Right lobe of liver (tissue), 6 donors: ENCODE measurements at regions not wholly inside any gene's neighbourhood (a gene's known extent, or its start where the extent isn't known, plus 50 kb on each side); places are given as distances from the start of the nearest gene placed in this dataset.
"Not testable (repeated sequence)": the region's sequence is repeated elsewhere in the genome, so short reads cannot be mapped to it uniquely, and the experiment has no call there.

ENCODE experiments used
- ATAC-seq, 4 donors: fragments of 200-7000 bp; cut with Tn5 transposase; one replicate each; pipeline ENCODE4 v1.9.1; 2020; ENCODE audit warnings: mild to moderate bottlenecking in 4 of 4, moderate library complexity in 4 of 4
- DNase-seq, 3 donors: peaks; one replicate each; pipeline ENCODE4 v3.0.0-alpha.2; 2020
- H3K27ac ChIP-seq, 3 donors: fragments of 200-600 bp; one replicate each; pipeline ENCODE4 v1.8.0; 2022
- H3K27me3 ChIP-seq, 2 donors: fragments of 200-600 bp; one replicate each; pipeline ENCODE4 v1.8.0; 2022
- H3K36me3 ChIP-seq, 4 donors: fragments of 200-600 bp; sonication (generic) in 1 of 4; one replicate each; pipeline versions ENCODE4 v1.5.1 to v1.8.0; 2017 to 2022; ENCODE audit warnings: control low read depth in 1 of 4
- H3K4me1 ChIP-seq, 4 donors: fragments of 200-600 bp; sonication (generic) in 1 of 4; one replicate each; pipeline versions ENCODE4 v1.5.1 to v1.8.0; 2017 to 2022; ENCODE audit warnings: control low read depth in 1 of 4
- H3K4me3 ChIP-seq, 3 donors: fragments of 200-600 bp; one replicate each; pipeline ENCODE4 v1.8.0; 2022
- H3K9me3 ChIP-seq, 4 donors: fragments of 200-600 bp; sonication (generic) in 1 of 4; one replicate each; pipeline versions ENCODE4 v1.5.1 to v1.8.0; 2017 to 2022; ENCODE audit warnings: control low read depth in 1 of 4
- WGBS: methylation state at CpG from one replicate; pipeline ENCODE4 v1.1.6; 2018; ENCODE audit warnings: low coverage, low lambda C conversion rate; ENCODE audit not compliant: insufficient coverage; ENCODE audit errors: missing lambda C conversion rate; 5-methylcytosine and 5-hydroxymethylcytosine counted together
- intact Hi-C, 2 donors: fragments of 100-400 bp; cut with DNase I; formaldehyde crosslinking; loops; one replicate each; pipeline versions ENCODE4 v1.11.2 to v1.14.1; 2022
- small RNA-seq, 2 experiments: library from RNA; depleted of rRNA; stranded (forward); fragments of <200 nt; gene quantifications; one replicate each; pipeline ENCODE3, GENCODE V24; 2016
- donor health status: DM: no; HTN: yes; CAD: no.
- donor health status: DM: no; HTN: no; CAD: no.
- donor health status: DM: no; HTN: no; CAD: no.
- donor health status: DM: no; HTN: yes; CAD: no.
- donor health status: DM: no; HTN: yes; CAD: no.

GRCh38 chr14:19659850-19660558, 53.7 kb downstream of the OR11H2 start:
- H3K4me3 ChIP-seq, H3K27me3 ChIP-seq, intact Hi-C loops, H3K4me1 ChIP-seq, H3K9me3 ChIP-seq, DNase-seq, H3K36me3 ChIP-seq, H3K27ac ChIP-seq: not testable (repeated sequence)
- no CpG with 5 or more reads among the region's 3 CpGs for WGBS
- peak in 1 of 4 donors; percentile 38 for ATAC-seq

GRCh38 chr14:19658706-19659105, 55.0 kb downstream of the OR11H2 start:
- ATAC-seq: peak in 1 of 4 donors; percentile 51

GRCh38 chr14:19638565-19638964, 75.1 kb downstream of the OR11H2 start:
- H3K27me3 ChIP-seq, DNase-seq, H3K9me3 ChIP-seq, H3K4me3 ChIP-seq, H3K36me3 ChIP-seq, H3K4me1 ChIP-seq, intact Hi-C loops, H3K27ac ChIP-seq: not testable (repeated sequence)
- ATAC-seq: peak in 1 of 4 donors; percentile 58
- WGBS: no CpG with 5 or more reads among the region's 28 CpGs

More at GRCh38 chr14:19658706-19659105, 55.0 kb downstream of the OR11H2 start:
- WGBS: no CpG with 5 or more reads among the region's 7 CpGs
- H3K36me3 ChIP-seq, DNase-seq, intact Hi-C loops, H3K27me3 ChIP-seq, H3K4me3 ChIP-seq, H3K4me1 ChIP-seq, H3K9me3 ChIP-seq, H3K27ac ChIP-seq: not testable (repeated sequence)

- H3K4me1 ChIP-seq, H3K36me3 ChIP-seq, H3K9me3 ChIP-seq, DNase-seq, H3K27me3 ChIP-seq, H3K4me3 ChIP-seq, intact Hi-C loops, H3K27ac ChIP-seq: not testable (repeated sequence)
- ATAC-seq: peak in 2 of 4 donors; percentile 20 to 61
- WGBS: no CpG with 5 or more reads among the region's 7 CpGs
These were observed 75.7 kb downstream of the OR11H2 start for GRCh38 chr14:19638042-19638322.

- H3K27me3 ChIP-seq, H3K27ac ChIP-seq, DNase-seq, H3K36me3 ChIP-seq, intact Hi-C loops, H3K4me3 ChIP-seq, H3K4me1 ChIP-seq, H3K9me3 ChIP-seq: not testable (repeated sequence)
- ATAC-seq: peak in 2 of 4 donors; percentile 36 to 49
- no CpG with 5 or more reads among the region's 10 CpGs for WGBS
These were observed 76.2 kb downstream of the OR11H2 start for GRCh38 chr14:19637285-19638041.

- H3K36me3 ChIP-seq, H3K9me3 ChIP-seq, H3K4me3 ChIP-seq, DNase-seq, ATAC-seq, H3K27me3 ChIP-seq, H3K4me1 ChIP-seq, intact Hi-C loops, H3K27ac ChIP-seq: not testable (repeated sequence)
- no CpG with 5 or more reads among the region's 8 CpGs for WGBS
These were observed 100.1 kb downstream of the OR11H2 start for GRCh38 chr14:19613546-19613945.

Small RNA genes lying in the stretch of these regions (small RNA-seq; reads per million reads assigned to genes)
- 0 reads per million in 2 experiments for gene AL512310.8
